HEK293 (cell line): ENCODE measurements at regions not wholly inside any gene's neighbourhood (a gene's known extent, or its start where the extent isn't known, plus 50 kb on each side); places are given as distances from the start of the nearest gene placed in this dataset.

Experiments used
- CTCF ChIA-PET: fragments of 350-600 bp; formaldehyde crosslinking; extraction: SDS; loops from one replicate; lab custom pipeline; 2021; ENCODE audit warnings: antibody characterized with exemption; lab: Yijun Ruan, JAX
- POLR2A ChIA-PET: fragments of 300-600 bp; formaldehyde crosslinking; extraction: SDS; loops from one replicate; lab custom pipeline; 2020; ENCODE audit warnings: antibody characterized with exemption, inconsistent platforms; lab: Yijun Ruan, JAX
- H3K27ac ChIP-seq: fragments of 200-500 bp; sonication (Bioruptor generic); 2 replicates; pipeline ENCODE4 v1.5.1; 2014; ENCODE audit warnings: low read depth, low read length, control low read depth, inconsistent platforms; ENCODE audit errors: extremely low read depth
- H3K36me3 ChIP-seq, 2 experiments: fragments of 200-500 bp in 1 of 2; sonication (Bioruptor generic) in 1 of 2; 1 replicate in 1 of 2; 2 replicates in 1 of 2; pipeline ENCODE4 v1.5.1; 2014 to 2017; ENCODE audit warnings: inconsistent platforms in 2 of 2, low read length in 2 of 2; ENCODE audit not compliant: control insufficient read depth in 2 of 2, insufficient read depth in 1 of 2
- H3K4me1 ChIP-seq: fragments of 200-500 bp; sonication (Bioruptor generic); 2 replicates; pipeline ENCODE4 v1.5.1; 2014; ENCODE audit warnings: mild to moderate bottlenecking, low read length, inconsistent platforms; ENCODE audit not compliant: control insufficient read depth, insufficient read depth
- H3K4me3 ChIP-seq: 2 replicates; pipeline ENCODE4 v1.5.1; 2011; ENCODE audit warnings: low read depth, mild to moderate bottlenecking, control low read depth, low read length, moderate library complexity
- H3K9me3 ChIP-seq: fragments of 200-500 bp; sonication (Bioruptor generic); 2 replicates; pipeline ENCODE4 v1.5.1; 2014; ENCODE audit warnings: low read depth, low read length, inconsistent platforms; ENCODE audit not compliant: control insufficient read depth, insufficient read depth
- ATF2 ChIP-seq: fragments of 450-650 bp; formaldehyde crosslinking; IDR thresholded peaks from 2 replicates; pipeline ENCODE4 v1.5.1; 2016; ENCODE audit warnings: missing biosample characterization, missing genetic modification characterization, low read depth
- EGR2 ChIP-seq: fragments of 450-650 bp; formaldehyde crosslinking; IDR thresholded peaks from 2 replicates; pipeline ENCODE4 v1.5.1; 2016; ENCODE audit warnings: low read depth, missing biosample characterization, missing genetic modification characterization
- KLF17 ChIP-seq: fragments of 450-650 bp; formaldehyde crosslinking; IDR thresholded peaks from 2 replicates; pipeline ENCODE4 v1.5.1; 2016; ENCODE audit warnings: missing biosample characterization, missing genetic modification characterization
- OVOL3 ChIP-seq: fragments of 450-650 bp; formaldehyde crosslinking; IDR thresholded peaks from 2 replicates; pipeline ENCODE4 v1.5.1; 2016; ENCODE audit warnings: missing biosample characterization, missing genetic modification characterization
- PATZ1 ChIP-seq: fragments of 450-650 bp; formaldehyde crosslinking; IDR thresholded peaks from 2 replicates; pipeline ENCODE4 v1.5.1; 2016; ENCODE audit warnings: missing biosample characterization, missing genetic modification characterization
- PRDM4 ChIP-seq: fragments of 450-650 bp; formaldehyde crosslinking; IDR thresholded peaks from 2 replicates; pipeline ENCODE4 v1.5.1; 2017; ENCODE audit warnings: missing biosample characterization, missing genetic modification characterization
- REPIN1 ChIP-seq: fragments of 450-650 bp; formaldehyde crosslinking; IDR thresholded peaks from 2 replicates; pipeline ENCODE4 v1.5.1; 2017; ENCODE audit warnings: missing biosample characterization, missing genetic modification characterization, low read depth
- SP2 ChIP-seq: fragments of 450-650 bp; formaldehyde crosslinking; IDR thresholded peaks from 2 replicates; pipeline ENCODE4 v1.5.1; 2016; ENCODE audit warnings: missing biosample characterization, missing genetic modification characterization
- WT1 ChIP-seq: fragments of 450-650 bp; formaldehyde crosslinking; IDR thresholded peaks from 2 replicates; pipeline ENCODE4 v1.5.1; 2016; ENCODE audit warnings: missing biosample characterization, missing genetic modification characterization
- YY2 ChIP-seq: fragments of 450-650 bp; formaldehyde crosslinking; IDR thresholded peaks from 2 replicates; pipeline ENCODE4 v1.5.1; 2016; ENCODE audit warnings: missing biosample characterization, missing genetic modification characterization
- ZBTB20 ChIP-seq: fragments of 450-650 bp; formaldehyde crosslinking; IDR thresholded peaks from 2 replicates; pipeline ENCODE4 v1.5.1; 2016; ENCODE audit warnings: missing biosample characterization, missing genetic modification characterization
- ZBTB6 ChIP-seq: fragments of 450-650 bp; formaldehyde crosslinking; IDR thresholded peaks from 2 replicates; pipeline ENCODE4 v1.5.1; 2017; ENCODE audit warnings: missing biosample characterization, missing genetic modification characterization
- ZNF112 ChIP-seq: fragments of 450-650 bp; formaldehyde crosslinking; IDR thresholded peaks from 2 replicates; pipeline ENCODE4 v1.5.0; 2017; ENCODE audit warnings: missing biosample characterization, missing genetic modification characterization
- ZNF341 ChIP-seq: fragments of 450-650 bp; formaldehyde crosslinking; IDR thresholded peaks from 2 replicates; pipeline ENCODE4; 2016; ENCODE audit warnings: low read depth, missing biosample characterization, missing genetic modification characterization
- ZNF391 ChIP-seq: fragments of 450-650 bp; formaldehyde crosslinking; IDR thresholded peaks from 2 replicates; pipeline ENCODE4 v1.5.1; 2016; ENCODE audit warnings: low read depth, missing biosample characterization, missing genetic modification characterization, borderline replicate concordance
- ZNF529 ChIP-seq: fragments of 450-650 bp; formaldehyde crosslinking; IDR thresholded peaks from 2 replicates; pipeline ENCODE4 v1.5.1; 2017; ENCODE audit warnings: missing genetic modification characterization, missing biosample characterization; ENCODE audit not compliant: insufficient replicate concordance
- ZNF561 ChIP-seq: fragments of 450-650 bp; IDR thresholded peaks from 2 replicates; pipeline ENCODE4 v1.5.1; 2018; ENCODE audit warnings: missing biosample characterization, missing genetic modification characterization, borderline replicate concordance
- ZNF610 ChIP-seq: fragments of 450-650 bp; formaldehyde crosslinking; IDR thresholded peaks from 2 replicates; pipeline ENCODE4 v1.5.1; 2016; ENCODE audit warnings: missing biosample characterization, missing genetic modification characterization, borderline replicate concordance
- ZNF664 ChIP-seq: fragments of 450-650 bp; formaldehyde crosslinking; IDR thresholded peaks from 2 replicates; pipeline ENCODE4 v1.5.1; 2016; ENCODE audit warnings: missing biosample characterization, missing genetic modification characterization
- ZNF707 ChIP-seq: fragments of 450-650 bp; formaldehyde crosslinking; IDR thresholded peaks from 2 replicates; pipeline ENCODE4 v1.5.1; 2016; ENCODE audit warnings: missing biosample characterization, missing genetic modification characterization
- ZNF76 ChIP-seq: fragments of 450-650 bp; formaldehyde crosslinking; IDR thresholded peaks from 2 replicates; pipeline ENCODE4; 2016; ENCODE audit warnings: low read depth, missing biosample characterization, missing genetic modification characterization, borderline replicate concordance
- ZNF843 ChIP-seq: fragments of 450-650 bp; formaldehyde crosslinking; IDR thresholded peaks from 2 replicates; pipeline ENCODE4 v1.5.1; 2016; ENCODE audit warnings: missing biosample characterization, missing genetic modification characterization
- ZSCAN16 ChIP-seq: fragments of 450-650 bp; formaldehyde crosslinking; IDR thresholded peaks from 2 replicates; pipeline ENCODE4 v1.5.1; 2016; ENCODE audit warnings: missing biosample characterization, missing genetic modification characterization
- ZSCAN4 ChIP-seq: fragments of 450-650 bp; formaldehyde crosslinking; IDR thresholded peaks from 2 replicates; pipeline ENCODE4 v1.5.1; 2017; ENCODE audit warnings: missing biosample characterization, missing genetic modification characterization
- ZXDB ChIP-seq: fragments of 450-650 bp; formaldehyde crosslinking; IDR thresholded peaks from 2 replicates; pipeline ENCODE4 v1.5.1; 2016; ENCODE audit warnings: missing biosample characterization, missing genetic modification characterization

GRCh38 chr7:119086026-119086425 is 861.5 kb downstream of the ANKRD7 start:
- H3K9me3 ChIP-seq = no peaks in the 10 kb centered on the region
- H3K36me3 ChIP-seq = no peaks in the 10 kb centered on the region
- TF ChIP-seq ATF2 (tag by site-specific recombination) = no peak
- TF ChIP-seq ZNF843 (tag by site-specific recombination) = no peak
- no peak for TF ChIP-seq PRDM4 (tag by site-specific recombination)
- no peak for TF ChIP-seq ZNF561 (tag by site-specific recombination)
- TF ChIP-seq ZBTB6 = no peak
- no peak for TF ChIP-seq ZNF341 (tag by site-specific recombination)
- TF ChIP-seq ZNF707 (tag by site-specific recombination) = no peak
- no peak for TF ChIP-seq ZNF529 (tag by site-specific recombination)
- TF ChIP-seq ZNF112 (tag by site-specific recombination) = no peak
- TF ChIP-seq ZSCAN4 (tag by site-specific recombination) = no peak
- TF ChIP-seq SP2 (tag by site-specific recombination) = no peak
- TF ChIP-seq ZXDB = no peak
- TF ChIP-seq REPIN1 (tag by site-specific recombination) = no peak
- TF ChIP-seq ZBTB20 (tag by site-specific recombination) = no peak
- TF ChIP-seq YY2 = no peak
- TF ChIP-seq ZSCAN16 (tag by site-specific recombination) = no peak
- TF ChIP-seq ZNF664 = no peak
- no peak for TF ChIP-seq EGR2 (tag by site-specific recombination)
- H3K4me1 ChIP-seq = no peaks in the 10 kb centered on the region
- H3K27ac ChIP-seq = no peak overlapping the region
- CTCF ChIA-PET = no interaction called here
- H3K4me3 ChIP-seq = no peak overlapping the region
- POLR2A ChIA-PET = no interaction called here

- Histone ChIP-seq H3K4me1 (no peaks in the 10 kb centered on the region), H3K4me3 (no peak overlapping the region), H3K27ac (no peak overlapping the region), H3K9me3 (no peaks in the 10 kb centered on the region), H3K36me3 (no peaks in the 10 kb centered on the region)
- POLR2A ChIA-PET = no interaction called here
- CTCF ChIA-PET = no interaction called here
- TF ChIP-seq WT1 (tag by site-specific recombination) = no peak
- TF ChIP-seq PATZ1 (tag by site-specific recombination) = no peak
- TF ChIP-seq OVOL3 (tag by site-specific recombination) = no peak
- no peak for TF ChIP-seq ZNF76 (tag by site-specific recombination)
- TF ChIP-seq ZNF610 (tag by site-specific recombination) = no peak
- TF ChIP-seq KLF17 (tag by site-specific recombination) = no peak
- TF ChIP-seq ZNF391 (tag by site-specific recombination) = no peak
Measured at GRCh38 chr7:119090851-119091250, 866.3 kb downstream of the ANKRD7 start.
